Left renal cortex interstitium (tissue), 4 donors: ENCODE measurements at regions not wholly inside any gene's neighbourhood (a gene's known extent, or its start where the extent isn't known, plus 50 kb on each side); places are given as distances from the start of the nearest gene placed in this dataset.
"Not testable (repeated sequence)": the region's sequence is repeated elsewhere in the genome, so short reads cannot be mapped to it uniquely, and the experiment has no call there.

Experiments used
- DNase-seq, 4 donors: peaks; one replicate each; pipeline ENCODE4 v3.0.0-alpha.2; 2013; ENCODE audit warnings: low read depth in 4 of 4, low spot score in 2 of 4, missing footprints in 1 of 4

DNA sequence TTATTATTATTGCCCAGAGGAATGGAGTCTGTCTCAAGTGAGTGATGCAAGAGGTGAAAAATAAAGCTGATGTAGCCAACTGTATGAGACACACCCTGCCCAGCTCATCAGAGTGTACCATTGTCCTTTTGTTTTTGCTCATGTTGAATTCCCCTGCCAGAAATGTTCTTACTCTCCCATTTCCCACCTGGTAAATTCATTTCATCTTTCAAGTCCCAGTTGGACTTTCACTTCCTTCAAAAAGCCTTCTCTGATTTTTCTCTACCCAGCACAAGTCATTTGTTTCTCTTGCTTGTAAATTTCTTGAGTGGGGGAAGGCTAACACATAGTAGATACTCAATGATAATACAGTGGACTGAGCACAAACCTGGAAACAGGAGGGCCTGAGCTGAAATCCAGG, 394.5 kb upstream of the ZNF462 start:
- no peak for DNase-seq

DNA sequence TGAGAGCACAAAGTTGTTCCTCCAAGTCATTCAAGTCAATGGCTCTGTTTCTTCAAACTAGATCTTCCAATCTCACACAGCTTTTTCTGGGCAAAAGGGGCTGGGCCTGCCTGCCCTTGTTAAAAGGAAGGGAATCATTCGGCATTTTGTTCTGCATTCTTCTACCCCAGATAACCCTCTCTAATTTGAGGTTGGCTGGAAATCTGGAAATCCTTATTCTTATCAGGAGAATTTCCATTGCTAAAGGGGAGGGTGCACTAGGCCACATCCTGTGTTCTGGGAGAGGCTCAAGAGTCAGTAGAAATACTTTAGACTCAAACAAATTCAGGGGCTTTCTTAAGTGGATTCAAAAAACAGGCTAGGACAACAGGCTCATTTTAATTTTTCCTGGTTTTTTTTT, 384.7 kb upstream of the ZNF462 start:
- no peak for DNase-seq

DNA sequence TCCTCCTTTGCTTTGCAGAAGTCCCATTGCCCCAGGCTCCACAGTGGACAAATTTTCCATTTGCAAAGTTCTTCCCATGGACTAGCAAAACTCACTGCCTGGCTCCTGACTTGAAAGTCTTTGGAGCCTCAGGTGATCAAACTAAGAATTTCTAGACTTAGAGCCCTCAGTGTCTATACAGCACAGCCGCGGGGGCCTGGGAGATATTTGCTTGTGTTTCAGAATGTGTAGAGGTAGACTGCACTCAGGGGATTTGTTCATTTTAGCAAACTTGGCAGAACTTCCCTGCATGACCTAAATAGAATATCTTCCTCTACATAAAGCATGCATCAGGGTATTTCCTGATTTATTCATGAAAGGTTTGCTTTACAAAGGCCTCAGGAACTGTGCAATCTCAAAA, 384.2 kb upstream of the ZNF462 start:
- no peak for DNase-seq

DNA sequence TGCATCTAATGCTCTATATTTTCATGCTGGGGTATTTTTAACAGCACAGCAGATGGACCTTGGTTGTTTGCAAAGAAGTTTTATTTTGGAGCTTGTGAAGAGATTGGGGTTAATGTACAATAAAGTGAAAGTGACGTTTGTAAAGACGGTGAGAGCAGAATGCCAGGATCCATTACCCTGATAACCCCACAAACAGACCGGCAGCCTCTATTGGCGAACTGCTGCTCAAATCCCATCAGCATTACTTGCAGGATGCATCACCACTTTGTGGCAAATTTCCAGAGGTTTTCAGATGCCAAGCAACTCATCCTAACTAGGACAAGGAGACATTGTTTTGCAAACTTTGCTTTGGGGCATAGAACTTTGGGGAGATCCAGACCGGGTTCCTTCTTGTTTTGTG, 383.3 kb upstream of the ZNF462 start:
- DNase-seq: no peak

DNA sequence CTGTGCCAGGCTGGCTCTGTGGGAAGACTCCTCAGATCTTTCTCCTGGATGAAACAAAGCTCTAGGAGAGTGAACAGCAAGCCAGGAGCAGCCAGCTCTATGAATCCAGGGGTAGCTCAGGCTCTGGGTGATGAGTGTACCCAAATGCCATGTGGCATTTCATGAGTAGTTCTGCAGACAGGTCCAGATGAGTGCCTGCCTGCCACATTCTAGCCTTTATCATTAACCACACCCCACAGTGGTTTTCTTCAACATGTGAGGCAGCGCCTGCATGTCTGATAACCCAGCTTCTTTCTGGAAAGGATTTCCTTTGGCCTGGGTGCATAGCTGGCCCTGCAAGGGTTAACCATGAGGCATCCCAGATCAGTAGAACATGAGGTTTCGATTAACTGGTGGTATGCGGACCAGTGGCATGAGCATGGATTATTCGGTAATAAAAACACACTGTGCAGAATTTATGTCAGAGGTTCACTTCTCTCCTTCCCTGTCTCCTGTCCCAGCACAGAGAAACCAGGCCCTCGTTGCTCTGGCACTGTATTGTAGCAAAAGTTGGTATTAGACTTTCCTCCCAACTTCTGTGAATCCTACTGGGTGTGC, 381.9 kb upstream of the ZNF462 start:
- no peak for DNase-seq

DNA sequence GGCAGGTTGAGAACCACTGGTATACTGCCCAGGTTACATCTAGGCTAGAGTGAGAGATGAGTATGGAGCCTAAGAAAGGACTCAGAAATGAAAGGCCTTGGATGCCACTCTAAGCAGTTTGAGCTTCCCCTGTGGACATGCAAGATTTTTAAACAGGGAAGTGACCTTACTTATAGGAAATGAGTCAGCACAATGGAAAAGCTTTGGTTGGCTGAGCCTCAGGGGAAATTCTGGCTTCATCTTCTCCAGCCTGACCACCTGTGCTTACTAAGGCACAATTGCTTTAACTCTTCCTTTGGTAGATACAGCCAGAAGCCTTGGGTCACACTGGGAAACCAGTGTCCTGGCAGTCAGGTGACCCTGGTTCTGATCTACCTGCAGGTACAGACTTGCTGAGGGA, 380.2 kb upstream of the ZNF462 start:
- no peak for DNase-seq

DNA sequence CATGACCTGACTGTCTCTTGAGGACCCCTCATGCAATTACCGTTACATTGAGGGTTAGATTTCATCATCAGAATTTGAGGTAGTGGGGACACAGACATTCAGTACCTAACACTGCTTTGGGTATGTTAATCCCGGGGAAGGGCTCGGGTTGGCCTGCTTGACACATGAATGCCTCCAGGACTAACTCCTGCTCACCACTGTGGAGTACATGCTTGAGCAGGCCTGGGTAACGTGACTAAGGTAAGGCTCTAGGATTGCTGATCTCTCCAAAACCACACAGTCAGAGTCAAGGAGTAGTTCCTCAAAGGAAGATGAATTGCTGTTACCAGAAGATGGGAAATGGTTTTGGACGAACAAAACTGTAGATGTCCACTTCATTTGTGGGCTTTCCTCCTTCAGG, 376.3 kb upstream of the ZNF462 start:
- no peak for DNase-seq

DNA sequence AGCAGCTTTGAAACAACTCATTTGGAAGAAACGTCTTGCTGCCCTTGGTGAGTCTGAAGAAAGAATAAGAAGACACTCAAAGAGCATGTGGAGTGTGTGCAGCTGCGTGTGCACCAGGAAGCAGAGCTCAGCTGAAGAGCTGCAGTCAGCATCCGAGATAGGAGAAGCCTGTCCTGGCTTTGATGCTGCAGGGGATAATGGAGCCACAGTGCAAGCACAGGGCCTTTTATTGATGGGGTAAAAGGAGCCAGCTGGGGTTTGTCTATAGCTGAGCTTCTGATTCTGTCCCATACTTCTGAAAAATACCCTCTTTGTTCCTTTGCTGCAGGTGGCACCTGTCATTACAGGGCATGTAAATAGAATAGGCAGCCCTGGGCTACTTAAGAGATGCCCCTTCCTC, 375.7 kb upstream of the ZNF462 start:
- no peak for DNase-seq

DNA sequence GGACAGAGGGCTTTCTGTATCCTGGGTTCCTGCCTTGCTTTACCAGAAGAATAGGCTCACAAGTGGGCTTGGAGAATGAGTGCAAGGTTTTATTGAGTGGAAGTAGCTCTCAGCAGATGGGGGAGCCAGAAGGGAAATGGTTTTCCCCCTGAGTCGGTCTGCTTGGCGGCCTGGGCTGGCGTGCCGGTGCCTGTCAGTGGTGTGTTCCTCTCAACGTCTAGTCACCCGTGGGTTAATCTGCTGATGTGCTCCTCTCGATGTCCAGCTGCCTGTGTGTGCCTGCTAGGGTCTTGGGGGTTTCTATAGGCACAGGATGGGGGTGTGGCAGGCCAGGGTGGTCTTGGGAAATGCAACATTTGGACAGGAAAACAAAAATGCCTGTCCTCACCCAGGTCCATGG, 370.8 kb upstream of the ZNF462 start:
- DNase-seq: not testable (repeated sequence)

DNA sequence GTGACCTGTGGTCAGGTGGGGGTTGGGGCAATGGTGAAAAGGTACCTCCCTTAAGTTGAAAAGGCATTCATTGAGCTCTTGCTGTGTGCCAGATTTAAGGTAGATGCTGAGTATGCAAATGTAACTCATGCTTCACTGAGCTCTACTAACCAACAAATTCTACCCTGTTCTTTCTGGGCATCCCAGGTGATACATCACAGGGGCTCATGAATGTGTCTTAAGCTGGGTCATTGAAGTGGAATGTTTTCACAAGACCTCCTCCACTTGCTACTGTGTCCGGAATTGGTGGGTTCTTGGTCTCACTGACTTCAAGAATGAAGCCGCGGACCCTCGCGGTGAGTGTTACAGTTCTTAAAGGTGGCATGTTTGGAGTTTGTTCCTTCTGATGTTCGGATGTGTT, 362.8 kb upstream of the ZNF462 start:
- peak in 1 of 4 donors; percentile 17 for DNase-seq

DNA sequence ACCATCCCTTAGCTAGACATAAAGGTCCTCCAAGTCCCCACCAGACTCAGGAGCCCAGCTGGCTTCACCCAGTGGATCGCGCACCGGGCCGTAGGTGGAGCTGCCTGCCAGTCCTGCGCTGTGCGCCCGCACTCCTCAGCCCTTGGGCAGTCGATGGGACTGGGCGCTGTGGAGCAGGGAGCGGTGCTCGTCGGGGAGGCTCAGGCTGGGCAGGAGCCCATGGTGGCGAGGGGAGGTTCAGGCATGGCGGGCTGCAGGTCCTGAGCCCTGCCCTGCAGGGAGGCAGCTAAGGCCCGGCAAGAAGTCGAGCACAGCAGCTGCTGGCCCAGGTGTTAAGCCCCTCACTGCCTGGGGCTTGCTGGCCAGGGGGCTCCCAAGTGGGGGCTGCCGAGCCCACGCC, 361.8 kb upstream of the ZNF462 start:
- DNase-seq: not testable (repeated sequence)

DNA sequence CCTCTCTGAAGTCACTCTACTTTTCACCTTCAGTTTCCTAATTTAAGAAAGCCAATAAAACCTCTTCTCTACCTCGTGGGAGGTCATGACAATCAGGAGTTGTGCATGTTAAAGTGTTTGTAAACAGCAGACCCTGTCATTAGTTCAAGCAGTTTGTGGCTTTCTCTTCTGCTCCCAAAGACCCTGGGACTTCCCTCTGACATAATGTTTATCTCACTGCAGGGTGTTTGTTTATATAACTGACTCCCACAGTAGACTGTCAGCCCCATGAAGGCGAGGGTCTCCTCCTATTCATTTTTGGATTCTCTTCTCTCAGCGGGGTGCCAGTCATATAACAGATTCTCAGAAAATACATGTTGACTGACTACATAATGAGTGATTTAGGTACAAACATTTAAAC, 360.0 kb upstream of the ZNF462 start:
- no peak for DNase-seq

DNA sequence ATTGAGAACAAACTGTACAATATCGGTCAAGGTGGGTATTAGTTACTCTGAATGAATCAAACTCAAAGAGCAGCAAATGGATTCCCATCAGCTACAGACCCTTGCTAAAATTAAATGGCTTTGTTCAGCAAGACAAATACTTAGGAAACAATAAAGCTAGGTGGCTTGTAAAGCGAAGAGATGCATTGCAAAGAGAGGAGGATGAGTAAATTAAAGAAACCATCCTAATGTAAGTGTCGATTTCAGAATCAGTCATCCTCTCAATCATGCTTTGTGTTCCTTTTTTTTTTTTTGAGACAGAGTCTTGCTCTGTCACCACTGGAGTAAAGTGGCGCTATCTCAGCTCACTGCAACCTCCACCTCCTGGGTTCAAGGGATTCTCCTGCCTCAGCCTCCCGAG, 359.2 kb upstream of the ZNF462 start:
- no peak for DNase-seq

DNA sequence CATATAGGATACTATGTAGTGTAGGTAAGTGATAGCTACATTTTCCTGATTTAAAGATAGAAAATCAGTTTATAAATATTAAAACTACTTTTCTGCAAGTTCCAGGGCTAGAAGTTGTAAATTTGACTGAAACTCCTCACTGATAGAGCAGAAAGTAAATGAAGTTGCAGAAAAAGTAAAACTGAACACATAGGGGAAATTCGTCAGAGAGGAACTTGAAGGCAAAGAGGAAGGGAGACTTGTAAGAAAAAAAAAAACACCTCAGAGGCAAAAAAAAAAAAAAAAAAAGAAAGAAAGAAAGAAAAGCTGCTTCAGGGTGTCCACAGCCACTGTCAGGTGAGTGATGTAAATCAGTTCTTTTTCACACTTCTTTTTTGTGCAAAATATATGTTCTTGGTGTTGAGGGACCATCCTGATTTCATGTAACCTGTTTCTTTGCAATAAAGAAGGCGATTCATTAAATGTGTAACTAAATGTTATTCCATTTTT, 336.2 kb upstream of the ZNF462 start:
- DNase-seq: no peak

DNA sequence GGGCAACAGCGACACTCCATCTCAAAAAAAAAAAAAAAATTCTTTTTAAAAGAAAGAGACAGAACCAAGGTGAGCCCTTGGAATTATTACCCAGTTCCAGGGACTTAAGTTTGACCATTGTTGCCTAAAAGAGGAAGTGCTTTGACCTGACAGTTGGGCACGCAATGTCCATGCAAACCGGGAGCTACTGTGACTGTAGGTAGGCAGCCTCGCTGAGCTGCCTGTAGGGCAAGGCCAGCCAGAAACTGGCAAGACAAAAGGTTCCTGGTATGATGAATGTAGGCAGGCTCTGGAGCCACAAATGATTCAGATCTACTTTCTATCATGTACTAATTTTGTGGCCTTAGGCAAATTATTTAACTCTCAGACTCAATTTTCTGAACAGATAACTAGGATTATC, 334.8 kb upstream of the ZNF462 start:
- DNase-seq: no peak

DNA sequence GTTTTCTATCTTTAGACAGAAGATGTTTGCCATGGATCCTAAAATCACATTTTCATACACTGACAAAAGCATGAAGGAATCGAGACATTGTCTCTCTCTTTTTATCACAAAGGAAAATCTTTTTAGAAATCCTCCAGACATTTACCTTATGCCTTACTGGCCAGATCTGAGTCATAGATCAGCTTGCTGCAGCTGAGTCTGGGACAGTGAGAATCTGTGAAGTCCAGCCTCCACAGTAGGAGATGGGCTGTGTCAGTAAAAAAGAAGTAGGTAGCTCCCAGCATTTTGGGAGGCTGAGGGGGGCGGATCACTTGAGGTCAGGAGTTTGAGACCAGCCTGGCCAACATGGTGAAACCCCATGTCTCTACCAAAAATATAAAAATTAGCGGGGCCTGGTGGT, 333.4 kb upstream of the ZNF462 start:
- no peak for DNase-seq

DNA sequence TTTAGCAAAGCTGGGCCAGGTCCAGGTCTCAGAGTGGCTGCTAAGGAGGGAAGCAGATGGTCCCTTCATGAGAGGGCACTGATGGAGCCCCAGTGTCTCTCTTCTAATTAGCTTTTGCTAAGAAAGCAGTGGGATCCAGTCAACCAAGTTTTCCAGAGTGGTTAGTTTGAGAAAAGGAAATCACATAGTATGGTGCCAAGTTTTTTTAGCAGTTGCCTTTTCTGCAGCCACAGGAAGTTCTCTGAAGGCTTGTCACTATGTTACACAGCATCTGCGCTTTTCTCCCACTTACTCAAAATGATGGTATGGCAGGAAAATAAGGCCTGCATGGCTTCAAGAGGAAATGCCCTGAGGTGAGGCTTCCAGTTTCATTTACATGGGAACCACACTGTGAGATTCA, 331.5 kb upstream of the ZNF462 start:
- no peak for DNase-seq

DNA sequence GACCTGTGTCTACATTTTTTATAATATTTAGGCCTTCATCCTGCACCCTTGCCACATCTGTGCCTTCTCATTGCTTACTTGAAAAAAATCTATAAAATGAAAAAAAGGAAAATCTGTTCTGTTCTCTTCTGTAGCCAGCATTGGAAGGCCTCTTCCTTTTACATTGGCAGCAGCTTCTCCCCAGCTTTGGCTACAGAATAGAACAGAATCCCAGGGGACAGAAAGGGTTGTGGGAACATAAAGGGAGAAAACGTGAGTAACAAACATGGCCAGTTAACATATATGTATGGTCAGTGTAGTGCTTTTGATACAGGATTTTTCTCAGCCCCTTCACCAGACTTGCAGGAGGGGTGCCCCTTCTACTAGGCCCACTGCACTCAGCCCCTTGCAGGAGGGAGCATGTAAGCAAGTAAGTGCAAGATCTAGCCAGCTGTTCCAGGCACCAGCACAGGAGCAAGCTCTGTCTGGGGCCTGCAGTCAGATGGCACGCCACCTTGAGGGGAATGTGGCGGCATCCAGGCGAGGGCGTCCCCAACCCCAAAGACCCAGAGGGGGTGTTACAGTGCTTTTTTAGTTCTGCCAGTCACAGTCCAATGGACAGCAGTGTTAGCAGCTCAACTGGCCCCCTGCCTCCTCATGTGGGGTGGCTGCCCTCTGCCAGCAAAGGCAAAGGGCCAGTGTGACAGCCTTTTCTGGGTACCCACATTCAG, 330.5 kb upstream of the ZNF462 start:
- no peak for DNase-seq

DNA sequence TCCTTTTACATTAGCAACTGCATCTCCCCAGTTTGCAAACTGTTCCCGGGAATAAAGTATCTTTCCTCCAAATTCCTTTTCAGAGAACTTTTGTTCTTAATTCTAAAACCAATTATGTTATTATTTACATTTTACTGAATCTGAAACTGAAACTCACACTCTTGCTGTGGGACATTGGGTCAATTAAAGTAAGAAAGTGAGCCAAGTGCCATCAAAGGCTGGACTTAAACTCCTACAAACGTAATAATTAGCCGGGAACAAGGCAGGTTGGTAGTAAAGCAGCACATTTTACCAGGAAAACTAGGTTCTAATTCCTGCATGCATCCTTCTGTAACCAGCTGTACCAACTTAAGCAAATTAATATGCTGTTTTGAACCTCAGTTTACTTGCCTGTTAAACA, 328.2 kb upstream of the ZNF462 start:
- no peak for DNase-seq

DNA sequence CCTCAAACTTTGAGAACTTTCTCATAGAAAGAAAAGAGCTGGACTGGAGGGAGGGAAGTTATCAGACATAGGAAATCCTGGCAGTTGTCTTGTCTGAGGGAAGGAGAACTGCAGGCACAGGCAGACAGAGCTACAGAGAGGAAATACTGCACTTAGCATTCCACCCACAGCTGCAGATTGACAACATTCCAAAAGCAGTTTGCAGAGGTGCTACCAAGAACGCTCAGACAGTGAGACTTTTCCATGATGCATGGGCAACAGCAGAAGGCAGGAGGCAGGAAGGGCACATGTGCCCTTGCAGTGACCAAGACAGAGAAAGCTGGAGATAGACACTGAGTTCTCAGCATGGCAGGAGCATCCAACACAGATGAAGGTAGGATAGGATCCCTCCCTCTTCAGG, 327.5 kb upstream of the ZNF462 start:
- no peak for DNase-seq

DNA sequence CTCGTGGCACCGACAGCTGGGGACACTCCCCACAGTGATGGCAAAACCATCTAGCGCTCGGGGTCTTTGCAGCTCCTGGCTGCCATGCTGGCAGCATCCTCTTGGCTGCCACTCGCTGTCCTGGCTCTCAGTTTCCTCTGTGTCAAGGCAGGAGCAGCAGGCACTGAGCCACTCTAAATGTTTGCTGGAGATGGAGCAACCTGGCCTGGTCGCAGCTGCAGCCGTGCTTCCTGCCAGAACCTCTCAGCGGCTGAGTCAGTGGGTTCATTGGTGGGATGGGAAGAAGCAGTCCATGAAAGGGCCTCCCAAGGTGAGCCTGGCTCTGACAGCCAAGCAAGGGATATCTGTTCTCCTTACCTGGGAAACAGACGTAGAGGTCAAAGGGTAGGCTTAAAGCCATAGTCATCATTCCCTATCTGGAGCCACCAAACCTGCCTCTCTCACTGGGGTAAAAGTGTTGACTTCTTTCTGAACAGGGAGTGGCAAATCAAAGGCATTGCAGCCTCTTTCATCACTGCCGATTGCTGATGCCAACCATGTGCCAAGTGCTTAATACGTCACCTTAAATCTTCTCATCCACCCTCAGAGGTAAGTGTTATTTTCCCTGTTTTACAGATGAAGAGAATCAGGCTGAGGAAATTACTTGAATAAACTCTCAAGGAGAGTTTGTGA, 304.8 kb upstream of the ZNF462 start:
- no peak for DNase-seq

DNA sequence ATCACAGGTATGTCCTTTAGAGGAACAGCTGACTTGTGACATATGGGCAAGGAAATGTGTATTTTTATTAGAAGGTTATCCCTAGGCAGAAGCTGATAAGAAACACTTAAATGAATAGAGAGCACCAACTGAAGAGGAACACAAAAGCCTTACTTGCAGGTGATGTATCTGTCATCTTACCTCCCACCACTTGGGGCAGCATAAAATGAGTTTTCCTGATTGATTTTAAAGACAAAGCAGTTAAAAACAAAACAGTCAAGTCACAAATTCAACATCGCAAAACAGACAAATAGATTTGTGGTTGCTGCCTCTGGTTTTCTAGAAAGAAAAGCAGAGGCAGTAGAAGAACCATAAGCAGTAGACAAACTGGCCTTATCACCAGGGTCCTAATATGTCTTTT, 302.4 kb upstream of the ZNF462 start:
- DNase-seq: no peak
